HepG2 (cell line): ENCODE measurements at regions not wholly inside any gene's neighbourhood (a gene's known extent, or its start where the extent isn't known, plus 50 kb on each side); places are given as distances from the start of the nearest gene placed in this dataset.

Source experiments
- CEBPB ChIP-seq: IDR thresholded peaks from 2 replicates; pipeline ENCODE4 v1.6.1; 2011; ENCODE audit warnings: low read depth, low read length, improper control_type of control experiment, borderline replicate concordance
- ELF3 ChIP-seq: IDR thresholded peaks from 2 replicates; pipeline ENCODE4 v1.6.1; 2016; ENCODE audit warnings: missing genetic modification reagents, missing compliant biosample characterization
- KAT8 ChIP-seq: IDR thresholded peaks from 2 replicates; pipeline ENCODE4 v1.6.1; 2016; ENCODE audit warnings: missing genetic modification reagents, missing compliant biosample characterization
- MATR3 ChIP-seq: sonication (generic); formaldehyde crosslinking; IDR thresholded peaks from 2 replicates; pipeline ENCODE4 v1.4.0; 2020; ENCODE audit warnings: missing genetic modification reagents
- NBN ChIP-seq: fragments of 450-650 bp; conservative IDR thresholded peaks from 2 replicates; pipeline ENCODE4 v1.6.1; 2017
- NFKB2 ChIP-seq: sonication (generic); formaldehyde crosslinking; IDR thresholded peaks from 2 replicates; pipeline ENCODE4 v1.4.0; 2020; ENCODE audit warnings: missing genetic modification reagents, borderline replicate concordance
- NR2C2 ChIP-seq: sonication (generic); formaldehyde crosslinking; IDR thresholded peaks from 2 replicates; pipeline ENCODE4 v1.4.0; 2020; ENCODE audit warnings: missing genetic modification reagents, mild to moderate bottlenecking, moderate library complexity, borderline replicate concordance
- NR2F1 ChIP-seq, 2 experiments: fragments of 450-650 bp in 1 of 2; formaldehyde crosslinking in 1 of 2; IDR thresholded peaks; 2 replicates each; pipeline versions ENCODE4 v1.5.0 to v1.6.1; 2016 to 2020; ENCODE audit warnings: mild to moderate bottlenecking in 1 of 2, missing compliant biosample characterization in 1 of 2, missing genetic modification reagents in 1 of 2, moderate library complexity in 1 of 2
- THAP11 ChIP-seq: IDR thresholded peaks from 2 replicates; pipeline ENCODE4 v1.6.1; 2016; ENCODE audit warnings: missing biosample characterization, missing genetic modification reagents
- ZFP1 ChIP-seq: IDR thresholded peaks from 2 replicates; pipeline ENCODE4 v1.6.1; 2016
- ZFP36L1 ChIP-seq: sonication (generic); formaldehyde crosslinking; IDR thresholded peaks from 2 replicates; pipeline ENCODE4 v1.8.0; 2022; ENCODE audit warnings: mild to moderate bottlenecking, missing genetic modification reagents, moderate library complexity
- ZNF12 ChIP-seq: sonication (generic); formaldehyde crosslinking; IDR thresholded peaks from 2 replicates; pipeline ENCODE4 v1.5.0; 2020; ENCODE audit warnings: missing genetic modification reagents
- ZNF644 ChIP-seq: IDR thresholded peaks from 2 replicates; pipeline ENCODE4 v1.6.1; 2016; ENCODE audit warnings: low read depth
- TF ChIP-seq, protein P1 (sequence below): sonication (generic); formaldehyde crosslinking; IDR thresholded peaks from 2 replicates; pipeline ENCODE4 v1.5.1; 2020; ENCODE audit warnings: missing genetic modification reagents, mild to moderate bottlenecking, borderline replicate concordance
- TF ChIP-seq, protein P2 (sequence below): fragments of 450-650 bp; IDR thresholded peaks from 2 replicates; pipeline ENCODE4 v1.6.1; 2017
- TF ChIP-seq, protein P3 (sequence below): sonication (generic); formaldehyde crosslinking; IDR thresholded peaks from 2 replicates; pipeline ENCODE4 v1.8.0; 2022; ENCODE audit warnings: mild to moderate bottlenecking, missing genetic modification reagents, moderate library complexity
- TF ChIP-seq, protein P4 (sequence below): IDR thresholded peaks from 2 replicates; pipeline ENCODE4 v1.6.1; 2012; ENCODE audit warnings: low read depth, low read length, improper control_type of control experiment
- TF ChIP-seq, protein P5 (sequence below): sonication (generic); formaldehyde crosslinking; conservative IDR thresholded peaks from 2 replicates; pipeline ENCODE4 v1.4.0; 2020; ENCODE audit warnings: missing genetic modification reagents
- TF ChIP-seq, protein P6 (sequence below): IDR thresholded peaks from 2 replicates; pipeline ENCODE4 v1.4.0; 2020; ENCODE audit warnings: mild to moderate bottlenecking, missing genetic modification reagents

DNA sequence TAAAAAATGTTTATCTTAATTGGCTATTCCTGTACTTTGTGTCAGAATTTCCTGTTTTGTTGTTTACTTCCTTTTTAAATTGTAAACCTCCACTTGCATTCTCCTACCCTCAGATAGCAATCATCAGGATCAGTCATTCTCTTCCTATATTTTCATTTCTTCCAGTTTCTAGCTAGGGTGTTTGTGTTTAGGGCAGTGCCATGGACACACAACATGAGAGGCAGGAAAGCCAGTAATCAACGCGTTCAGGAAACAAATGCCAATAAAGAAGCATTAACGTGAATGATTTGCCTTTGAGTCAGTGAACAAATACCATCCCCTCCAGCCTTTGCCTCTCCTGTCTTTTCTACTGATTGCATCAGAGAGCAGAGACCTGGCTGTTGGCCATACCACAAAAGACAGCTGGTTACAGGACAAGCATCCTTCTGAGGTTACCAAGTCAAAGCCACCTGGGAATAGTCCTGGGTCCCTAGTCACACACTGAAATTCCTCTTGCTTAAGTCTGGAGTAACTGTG lies 56.7 kb upstream of the FHL2 start (continued):
- TF ChIP-seq, protein P1, sequence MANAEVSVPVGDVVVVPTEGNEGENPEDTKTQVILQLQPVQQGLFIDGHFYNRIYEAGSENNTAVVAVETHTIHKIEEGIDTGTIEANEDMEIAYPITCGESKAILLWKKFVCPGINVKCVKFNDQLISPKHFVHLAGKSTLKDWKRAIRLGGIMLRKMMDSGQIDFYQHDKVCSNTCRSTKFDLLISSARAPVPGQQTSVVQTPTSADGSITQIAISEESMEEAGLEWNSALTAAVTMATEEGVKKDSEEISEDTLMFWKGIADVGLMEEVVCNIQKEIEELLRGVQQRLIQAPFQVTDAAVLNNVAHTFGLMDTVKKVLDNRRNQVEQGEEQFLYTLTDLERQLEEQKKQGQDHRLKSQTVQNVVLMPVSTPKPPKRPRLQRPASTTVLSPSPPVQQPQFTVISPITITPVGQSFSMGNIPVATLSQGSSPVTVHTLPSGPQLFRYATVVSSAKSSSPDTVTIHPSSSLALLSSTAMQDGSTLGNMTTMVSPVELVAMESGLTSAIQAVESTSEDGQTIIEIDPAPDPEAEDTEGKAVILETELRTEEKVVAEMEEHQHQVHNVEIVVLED (CRISPR knock-in tag), result no peak
- TF ChIP-seq CEBPB (peak; percentile 92), ZFP1 (CRISPR knock-in tag) (no peak), NR2F1 (CRISPR knock-in tag; IDR thresholded peaks at IDR 0.05) (0 out of 4 replicates have a peak, but pooled peaks of 1 of the 2 experiments have one; percentile 19), MATR3 (CRISPR knock-in tag) (no peak), ZNF644 (CRISPR knock-in tag) (peak; percentile 76; the same call in 1 of the 2 replicates), ELF3 (CRISPR knock-in tag) (0 out of 2 replicates have a peak, but pooled peaks have one; percentile 25), KAT8 (CRISPR knock-in tag) (no peak), ZNF12 (CRISPR knock-in tag) (peak; percentile 34; the same call in 1 of the 2 replicates), NBN (no peak), NFKB2 (CRISPR knock-in tag) (no peak), ZFP36L1 (no peak), THAP11 (CRISPR knock-in tag) (no peak), NR2C2 (CRISPR knock-in tag) (0 out of 2 replicates have a peak, but pooled peaks have one; percentile 23)
- TF ChIP-seq, protein P2, sequence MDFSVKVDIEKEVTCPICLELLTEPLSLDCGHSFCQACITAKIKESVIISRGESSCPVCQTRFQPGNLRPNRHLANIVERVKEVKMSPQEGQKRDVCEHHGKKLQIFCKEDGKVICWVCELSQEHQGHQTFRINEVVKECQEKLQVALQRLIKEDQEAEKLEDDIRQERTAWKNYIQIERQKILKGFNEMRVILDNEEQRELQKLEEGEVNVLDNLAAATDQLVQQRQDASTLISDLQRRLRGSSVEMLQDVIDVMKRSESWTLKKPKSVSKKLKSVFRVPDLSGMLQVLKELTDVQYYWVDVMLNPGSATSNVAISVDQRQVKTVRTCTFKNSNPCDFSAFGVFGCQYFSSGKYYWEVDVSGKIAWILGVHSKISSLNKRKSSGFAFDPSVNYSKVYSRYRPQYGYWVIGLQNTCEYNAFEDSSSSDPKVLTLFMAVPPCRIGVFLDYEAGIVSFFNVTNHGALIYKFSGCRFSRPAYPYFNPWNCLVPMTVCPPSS, result no peak
- TF ChIP-seq, protein P3, sequence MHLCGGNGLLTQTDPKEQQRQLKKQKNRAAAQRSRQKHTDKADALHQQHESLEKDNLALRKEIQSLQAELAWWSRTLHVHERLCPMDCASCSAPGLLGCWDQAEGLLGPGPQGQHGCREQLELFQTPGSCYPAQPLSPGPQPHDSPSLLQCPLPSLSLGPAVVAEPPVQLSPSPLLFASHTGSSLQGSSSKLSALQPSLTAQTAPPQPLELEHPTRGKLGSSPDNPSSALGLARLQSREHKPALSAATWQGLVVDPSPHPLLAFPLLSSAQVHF (CRISPR knock-in tag), result no peak
- TF ChIP-seq, protein P4, sequence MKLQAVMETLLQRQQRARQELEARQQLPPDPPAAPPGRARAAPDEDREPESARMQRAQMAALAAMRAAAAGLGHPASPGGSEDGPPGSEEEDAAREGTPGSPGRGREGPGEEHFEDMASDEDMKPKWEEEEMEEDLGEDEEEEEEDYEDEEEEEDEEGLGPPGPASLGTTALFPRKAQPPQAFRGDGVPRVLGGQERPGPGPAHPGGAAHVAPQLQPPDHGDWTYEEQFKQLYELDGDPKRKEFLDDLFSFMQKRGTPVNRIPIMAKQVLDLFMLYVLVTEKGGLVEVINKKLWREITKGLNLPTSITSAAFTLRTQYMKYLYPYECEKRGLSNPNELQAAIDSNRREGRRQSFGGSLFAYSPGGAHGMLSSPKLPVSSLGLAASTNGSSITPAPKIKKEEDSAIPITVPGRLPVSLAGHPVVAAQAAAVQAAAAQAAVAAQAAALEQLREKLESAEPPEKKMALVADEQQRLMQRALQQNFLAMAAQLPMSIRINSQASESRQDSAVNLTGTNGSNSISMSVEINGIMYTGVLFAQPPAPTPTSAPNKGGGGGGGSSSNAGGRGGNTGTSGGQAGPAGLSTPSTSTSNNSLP, result 0 out of 2 replicates have a peak, but pooled peaks have one; percentile 36
- TF ChIP-seq, protein P5, sequence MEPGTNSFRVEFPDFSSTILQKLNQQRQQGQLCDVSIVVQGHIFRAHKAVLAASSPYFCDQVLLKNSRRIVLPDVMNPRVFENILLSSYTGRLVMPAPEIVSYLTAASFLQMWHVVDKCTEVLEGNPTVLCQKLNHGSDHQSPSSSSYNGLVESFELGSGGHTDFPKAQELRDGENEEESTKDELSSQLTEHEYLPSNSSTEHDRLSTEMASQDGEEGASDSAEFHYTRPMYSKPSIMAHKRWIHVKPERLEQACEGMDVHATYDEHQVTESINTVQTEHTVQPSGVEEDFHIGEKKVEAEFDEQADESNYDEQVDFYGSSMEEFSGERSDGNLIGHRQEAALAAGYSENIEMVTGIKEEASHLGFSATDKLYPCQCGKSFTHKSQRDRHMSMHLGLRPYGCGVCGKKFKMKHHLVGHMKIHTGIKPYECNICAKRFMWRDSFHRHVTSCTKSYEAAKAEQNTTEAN (CRISPR knock-in tag), result no peak
- TF ChIP-seq, protein P6, sequence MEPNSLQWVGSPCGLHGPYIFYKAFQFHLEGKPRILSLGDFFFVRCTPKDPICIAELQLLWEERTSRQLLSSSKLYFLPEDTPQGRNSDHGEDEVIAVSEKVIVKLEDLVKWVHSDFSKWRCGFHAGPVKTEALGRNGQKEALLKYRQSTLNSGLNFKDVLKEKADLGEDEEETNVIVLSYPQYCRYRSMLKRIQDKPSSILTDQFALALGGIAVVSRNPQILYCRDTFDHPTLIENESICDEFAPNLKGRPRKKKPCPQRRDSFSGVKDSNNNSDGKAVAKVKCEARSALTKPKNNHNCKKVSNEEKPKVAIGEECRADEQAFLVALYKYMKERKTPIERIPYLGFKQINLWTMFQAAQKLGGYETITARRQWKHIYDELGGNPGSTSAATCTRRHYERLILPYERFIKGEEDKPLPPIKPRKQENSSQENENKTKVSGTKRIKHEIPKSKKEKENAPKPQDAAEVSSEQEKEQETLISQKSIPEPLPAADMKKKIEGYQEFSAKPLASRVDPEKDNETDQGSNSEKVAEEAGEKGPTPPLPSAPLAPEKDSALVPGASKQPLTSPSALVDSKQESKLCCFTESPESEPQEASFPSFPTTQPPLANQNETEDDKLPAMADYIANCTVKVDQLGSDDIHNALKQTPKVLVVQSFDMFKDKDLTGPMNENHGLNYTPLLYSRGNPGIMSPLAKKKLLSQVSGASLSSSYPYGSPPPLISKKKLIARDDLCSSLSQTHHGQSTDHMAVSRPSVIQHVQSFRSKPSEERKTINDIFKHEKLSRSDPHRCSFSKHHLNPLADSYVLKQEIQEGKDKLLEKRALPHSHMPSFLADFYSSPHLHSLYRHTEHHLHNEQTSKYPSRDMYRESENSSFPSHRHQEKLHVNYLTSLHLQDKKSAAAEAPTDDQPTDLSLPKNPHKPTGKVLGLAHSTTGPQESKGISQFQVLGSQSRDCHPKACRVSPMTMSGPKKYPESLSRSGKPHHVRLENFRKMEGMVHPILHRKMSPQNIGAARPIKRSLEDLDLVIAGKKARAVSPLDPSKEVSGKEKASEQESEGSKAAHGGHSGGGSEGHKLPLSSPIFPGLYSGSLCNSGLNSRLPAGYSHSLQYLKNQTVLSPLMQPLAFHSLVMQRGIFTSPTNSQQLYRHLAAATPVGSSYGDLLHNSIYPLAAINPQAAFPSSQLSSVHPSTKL, result peak; percentile 54
